ENCODE measurements at regions not wholly inside any gene's neighbourhood (a gene's known extent, or its start where the extent isn't known, plus 50 kb on each side); places are given as distances from the start of the nearest gene placed in this dataset.

DNA sequence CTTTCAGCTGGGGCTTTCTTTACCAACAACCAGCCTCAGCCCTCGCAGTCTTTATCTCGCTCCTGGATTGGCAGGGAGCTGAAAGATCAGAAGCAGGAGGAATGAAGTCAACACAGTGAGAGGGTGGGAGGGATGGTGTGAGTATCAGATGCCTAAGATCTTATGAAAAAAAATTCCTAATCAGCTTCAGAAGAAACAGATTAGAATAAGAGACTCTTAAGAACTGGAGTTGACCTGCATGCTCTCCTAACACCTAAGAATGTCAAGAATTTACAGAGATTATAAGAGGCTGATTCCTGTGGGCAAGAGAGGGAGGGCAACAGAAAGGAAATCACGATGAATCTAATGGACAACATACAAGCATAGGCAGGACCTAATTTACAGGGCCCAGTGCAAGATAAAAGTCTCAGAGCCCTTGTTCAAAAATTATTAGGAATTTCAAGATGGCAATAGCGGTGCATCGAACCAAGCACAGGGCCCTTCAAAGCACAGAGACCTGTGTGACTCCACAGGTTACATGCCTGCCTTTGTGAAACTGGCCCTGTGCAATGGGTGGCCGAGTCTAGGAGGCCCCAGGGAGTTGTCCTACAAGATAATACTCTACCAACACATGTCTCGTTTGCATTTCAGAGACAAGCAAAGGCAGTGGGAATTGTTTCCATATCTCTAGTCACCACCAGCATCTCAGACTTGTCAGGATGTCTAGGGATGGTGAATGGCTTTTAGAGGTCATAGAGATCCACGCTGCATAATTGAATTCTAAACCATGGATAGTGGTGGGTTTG lies 65.3 kb upstream of the PPP2R5A start:
- intact Hi-C loops (cut with DNase I), result no loop called here
- no peak for DNase-seq

DNA sequence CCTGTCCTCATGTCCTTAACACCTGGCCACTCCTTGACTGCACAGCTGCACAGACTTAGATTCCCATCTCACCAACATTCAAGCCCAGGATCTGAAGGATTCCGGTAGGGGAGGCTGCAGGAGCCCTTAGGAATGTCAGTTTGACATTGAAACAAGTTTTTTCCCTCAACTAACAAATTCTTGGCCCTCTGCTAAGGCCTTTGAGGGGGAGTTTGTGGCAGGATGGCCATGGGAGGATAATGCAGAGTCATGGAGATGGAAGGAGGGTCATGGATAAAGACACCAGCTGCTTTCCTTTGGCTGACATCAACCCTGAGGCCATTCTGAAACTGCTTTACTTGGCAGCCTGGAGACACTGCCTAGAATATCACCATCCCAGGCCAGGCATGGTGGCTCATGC lies 63.4 kb upstream of the PPP2R5A start:
- intact Hi-C loops (cut with DNase I), result no loop called here
- no peak for DNase-seq

DNA sequence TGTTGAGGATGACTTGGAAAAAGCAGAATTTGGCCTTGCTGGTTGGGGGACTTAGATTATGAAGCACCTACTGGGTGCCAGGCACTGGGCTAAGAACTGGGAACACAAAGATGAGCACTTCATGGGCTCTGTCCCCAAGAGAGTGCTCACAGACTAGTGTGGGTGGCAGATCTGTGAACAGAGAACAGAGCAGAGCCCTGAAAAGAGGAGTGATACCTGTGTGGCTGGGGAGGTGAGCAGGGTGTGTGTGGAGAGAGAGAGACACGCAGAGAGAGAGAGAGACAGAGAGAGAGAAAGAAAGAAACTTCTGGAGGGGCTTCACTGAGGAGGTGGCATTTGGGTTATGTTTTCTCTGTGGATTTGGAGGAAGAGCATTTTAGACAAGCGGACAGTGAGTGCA lies 61.1 kb upstream of the PPP2R5A start:
- intact Hi-C loops (cut with DNase I), result no loop called here
- no peak for DNase-seq

DNA sequence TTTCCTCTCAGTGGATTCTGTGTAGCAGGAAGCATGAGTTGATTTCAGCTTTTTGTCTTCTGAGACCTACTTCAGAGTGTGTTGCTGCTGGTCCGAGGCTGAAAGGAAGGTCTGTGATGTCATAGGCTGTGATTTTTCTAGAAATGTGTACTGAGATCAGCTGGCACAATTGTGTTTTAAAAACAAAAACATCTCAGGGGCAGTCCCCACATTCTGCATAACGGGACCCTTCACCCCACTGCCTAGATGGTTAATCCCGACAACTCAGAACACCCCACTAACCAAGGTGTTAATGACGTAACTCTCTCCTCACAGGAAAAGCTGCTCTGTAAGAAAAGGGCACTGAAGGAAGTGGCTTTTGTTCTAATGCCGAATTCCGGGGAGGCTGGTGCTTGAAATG lies 59.8 kb upstream of the PPP2R5A start:
- DNase-seq, result no peak
- intact Hi-C loops (cut with DNase I), result no loop called here

DNA sequence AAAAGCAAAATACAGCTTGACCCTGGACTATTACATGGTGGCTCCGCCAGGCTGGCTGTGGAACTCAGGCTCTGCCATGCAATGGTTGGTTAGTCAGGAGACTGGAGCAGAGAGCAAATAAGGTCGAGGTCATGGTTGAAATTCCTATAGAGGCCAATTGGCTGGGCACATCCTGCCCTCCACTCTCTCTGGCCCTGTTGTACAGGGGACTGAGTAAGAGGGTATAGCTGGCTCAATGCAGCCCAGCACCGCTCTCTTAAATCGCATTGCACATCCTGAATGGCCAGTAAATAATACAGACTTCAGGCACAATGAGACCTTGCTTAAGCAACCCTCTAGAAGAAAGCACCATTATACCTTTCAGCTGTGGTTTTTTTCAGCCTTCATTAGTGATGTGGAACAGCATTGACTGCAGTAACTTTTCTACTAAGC lies 59.3 kb upstream of the PPP2R5A start:
- intact Hi-C loops (cut with DNase I), result no loop called here

DNA sequence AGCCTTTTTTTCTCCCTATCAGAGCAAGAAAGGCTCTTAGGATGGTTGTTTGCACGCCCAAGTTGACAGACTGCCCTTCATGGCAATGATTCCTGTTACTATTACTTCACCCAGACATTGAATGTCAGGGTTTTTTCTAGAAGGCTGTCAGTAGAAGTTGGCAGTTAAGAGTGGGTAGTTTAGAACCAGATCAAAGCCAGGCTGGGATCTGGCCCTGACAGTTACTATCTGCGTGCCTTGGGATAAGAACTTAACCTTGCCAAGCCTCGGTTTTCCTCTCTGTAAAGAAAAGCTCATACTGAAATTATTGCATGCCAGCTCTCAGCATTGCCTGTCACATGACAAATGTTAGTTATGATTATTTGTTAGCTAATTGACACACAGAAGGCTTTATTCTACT lies 58.7 kb upstream of the PPP2R5A start:
- DNase-seq, result no peak
- intact Hi-C loops (cut with DNase I), result no loop called here

More for the DNA sequence above, 59.3 kb upstream of the PPP2R5A start:
- DNase-seq, result no peak

DNA sequence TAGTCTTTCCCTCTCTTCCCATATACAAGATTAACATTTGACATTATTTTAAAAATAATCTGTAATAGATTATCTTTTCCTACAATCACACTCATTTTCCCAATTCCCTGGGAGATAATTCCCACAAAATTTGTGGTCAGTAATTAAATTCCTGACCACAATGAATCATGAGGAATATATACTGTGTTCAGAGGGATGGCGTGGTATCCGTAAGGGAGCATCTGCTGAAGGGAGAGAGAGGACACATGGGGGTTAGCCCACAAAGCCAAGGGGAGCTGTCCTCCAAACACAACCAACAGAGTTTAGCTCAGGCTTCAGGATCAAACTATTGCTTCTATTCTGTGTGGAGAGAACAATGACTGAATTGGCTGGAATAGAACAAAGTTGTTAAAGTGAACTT lies 57.1 kb upstream of the PPP2R5A start:
- intact Hi-C loops (cut with DNase I), result no loop called here
- DNase-seq, result no peak

DNA sequence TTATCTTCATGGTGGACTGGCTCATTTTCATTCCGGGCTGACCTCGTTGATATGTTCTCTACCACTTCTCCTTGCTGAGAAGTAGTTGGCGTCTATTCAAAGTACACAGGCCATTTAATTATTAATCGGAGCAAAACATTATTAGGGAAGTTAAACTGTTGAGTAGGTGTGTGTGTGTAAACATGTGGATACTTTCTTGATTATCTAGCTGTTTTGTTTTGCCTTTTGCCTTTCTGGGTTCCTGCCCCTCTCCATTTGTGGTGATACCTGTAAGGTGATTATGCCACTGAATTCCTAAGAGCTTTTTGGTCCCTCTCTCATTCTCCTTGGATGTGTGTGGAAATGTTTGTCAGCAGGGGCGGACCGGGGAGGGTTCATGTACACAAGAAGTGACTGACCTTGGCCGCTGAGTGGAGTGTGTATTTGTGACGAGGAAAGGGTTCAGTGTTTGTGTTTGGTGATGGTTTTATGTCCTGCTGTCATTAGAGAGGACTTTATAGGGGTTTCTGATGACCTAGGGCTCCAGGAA lies 56.6 kb upstream of the PPP2R5A start:
- no peak for DNase-seq
- intact Hi-C loops (cut with DNase I), result no loop called here

DNA sequence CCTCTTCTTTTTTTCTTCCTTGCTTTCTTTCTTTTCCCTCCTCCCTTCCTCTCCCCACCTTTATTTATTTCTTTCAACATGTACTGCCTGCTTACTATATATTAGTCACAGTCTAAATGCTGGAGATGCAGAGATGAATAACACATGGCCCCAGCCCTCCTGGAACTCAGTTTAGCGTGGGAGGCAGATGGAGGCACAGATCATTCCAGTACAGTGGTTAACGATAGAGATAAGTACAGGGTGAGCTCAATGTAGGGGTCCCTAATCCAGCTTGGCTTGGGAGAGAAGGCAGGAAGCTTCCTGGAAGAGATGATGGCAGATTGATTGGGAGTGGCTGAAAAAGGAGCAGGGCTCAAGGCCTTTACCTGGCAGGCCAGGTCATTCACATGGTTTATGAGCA lies 55.6 kb upstream of the PPP2R5A start:
- DNase-seq, result no peak
- intact Hi-C loops (cut with DNase I), result no loop called here

DNA sequence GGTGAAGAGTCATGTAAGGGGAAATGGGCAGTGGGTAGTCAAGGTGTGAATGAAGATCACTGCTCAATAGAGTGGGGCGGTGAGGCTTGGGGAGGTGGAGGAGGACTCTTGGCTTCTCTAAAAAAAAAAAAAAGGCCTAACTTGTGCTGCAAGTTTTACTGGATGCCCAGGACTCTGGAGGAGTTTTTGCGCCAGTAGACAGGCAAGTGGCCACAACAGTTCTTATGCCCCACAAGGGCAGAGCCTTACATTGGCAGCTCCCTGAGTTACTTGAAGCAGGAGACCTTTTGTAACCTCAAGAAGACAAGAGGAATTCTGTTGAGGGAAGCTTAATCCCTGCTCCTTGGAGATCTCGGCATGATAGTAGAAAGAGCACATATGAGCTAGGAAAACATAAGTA lies 54.9 kb upstream of the PPP2R5A start:
- DNase-seq, result no peak
- intact Hi-C loops (cut with DNase I), result no loop called here

DNA sequence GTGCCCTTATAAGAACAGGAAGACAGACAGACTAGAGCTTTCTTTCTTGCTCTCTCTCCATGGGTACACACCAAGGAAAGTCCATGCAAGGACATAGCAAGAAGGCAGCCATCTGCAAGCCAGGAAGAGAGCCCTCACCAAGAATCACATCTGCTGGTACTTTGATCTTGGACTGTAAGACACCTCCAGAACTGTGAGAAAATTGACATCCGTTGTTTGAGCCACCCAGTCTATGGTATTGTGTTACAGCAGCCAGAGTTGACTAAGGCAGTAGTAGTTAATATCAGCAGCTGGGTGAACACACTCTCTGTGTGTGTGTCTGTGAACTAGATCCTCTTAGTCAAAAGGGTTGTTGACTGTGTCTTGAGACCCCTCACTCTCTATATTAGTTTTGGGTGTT lies 53.8 kb upstream of the PPP2R5A start:
- intact Hi-C loops (cut with DNase I), result no loop called here
- no peak for DNase-seq

DNA sequence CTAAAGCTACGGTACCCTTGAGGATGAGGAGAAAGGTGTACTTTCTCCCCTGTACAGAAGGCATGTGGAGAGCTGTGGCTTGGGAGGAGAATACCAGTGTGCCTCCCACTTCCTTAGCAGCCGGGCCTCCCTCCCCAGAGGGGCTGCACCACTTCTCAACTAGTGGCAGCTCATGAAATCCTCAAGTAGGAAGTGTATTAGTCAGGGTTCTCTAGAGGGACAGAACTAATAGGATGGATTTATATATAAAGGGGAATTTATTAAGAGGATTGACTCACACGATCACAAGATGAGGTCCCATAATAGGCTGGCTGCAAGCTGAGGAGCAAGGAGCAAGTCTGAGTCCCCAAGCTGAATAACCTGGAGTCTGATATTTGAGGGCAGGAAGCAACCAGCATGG lies 53.1 kb upstream of the PPP2R5A start:
- no peak for DNase-seq
- intact Hi-C loops (cut with DNase I), result no loop called here

DNA sequence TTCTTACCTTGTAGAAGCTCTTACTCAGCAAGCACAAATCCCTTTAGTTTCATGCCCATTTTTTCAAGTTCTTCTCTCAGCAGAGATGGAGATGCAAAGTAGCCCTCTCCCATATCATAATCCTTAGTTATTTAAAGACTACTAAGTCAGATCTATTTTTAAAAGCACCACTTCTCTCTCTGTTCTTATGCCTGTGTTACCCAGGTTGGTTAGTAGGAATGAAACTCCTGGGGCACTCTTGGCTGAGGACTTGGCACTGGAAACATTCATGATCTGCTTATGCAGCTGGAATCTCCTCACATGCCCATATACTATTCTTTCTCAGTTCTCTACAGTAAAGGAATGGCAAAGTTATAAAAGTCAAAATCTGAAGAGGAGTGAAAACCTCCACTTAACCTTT lies 51.9 kb upstream of the PPP2R5A start:
- intact Hi-C loops (cut with DNase I), result no loop called here
- DNase-seq, result no peak

DNA sequence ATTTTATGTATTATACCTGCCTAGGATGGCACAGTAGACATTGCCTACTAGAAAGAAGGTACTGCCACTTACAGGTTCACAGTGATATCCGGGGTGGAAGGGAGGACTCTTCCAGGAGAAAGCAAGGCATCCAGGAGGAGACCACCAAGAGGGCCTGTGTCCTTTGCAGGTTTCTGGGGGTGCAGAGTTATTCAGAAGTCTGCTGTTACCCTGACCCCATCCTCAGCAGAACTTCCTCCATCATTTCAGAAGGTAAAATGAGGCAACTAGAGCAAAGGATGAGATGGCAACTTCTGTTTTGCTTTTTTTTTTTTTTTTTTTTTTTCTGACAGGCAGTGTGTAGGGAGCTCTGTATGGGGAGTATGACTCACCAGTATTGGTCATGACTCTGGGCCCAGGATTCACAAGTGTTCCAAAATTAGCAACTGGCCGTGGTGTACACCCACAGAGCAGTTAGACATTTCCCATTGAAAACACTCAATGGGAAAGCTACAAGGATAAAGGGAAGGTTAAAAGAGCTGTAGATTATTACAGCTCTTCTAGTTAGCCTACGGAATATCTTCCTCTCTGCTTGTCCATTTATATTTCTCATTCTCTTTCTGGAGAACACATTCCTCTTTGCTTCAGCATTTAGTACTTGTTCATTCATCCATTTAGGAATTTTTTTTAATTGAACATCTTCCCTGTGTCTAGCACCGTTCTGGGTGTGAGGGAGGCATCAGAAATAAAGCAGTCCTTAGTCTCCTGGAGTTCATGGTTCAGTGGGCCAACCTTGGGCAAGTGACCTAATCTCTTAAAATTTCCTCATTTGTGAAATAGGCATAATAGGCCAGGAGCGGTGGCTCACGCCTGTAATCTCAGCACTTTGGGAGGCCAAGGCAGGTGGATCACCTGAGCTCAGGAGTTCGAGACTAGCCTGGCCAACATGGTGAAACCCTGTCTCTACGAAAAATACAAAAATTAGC lies 50.5 kb upstream of the PPP2R5A start:
- intact Hi-C loops (cut with DNase I), result no loop called here
- peak in 6 of 10 donors; percentile 21 to 84 (median 38) for DNase-seq

Data from posterior cingulate gyrus (tissue), 11 donors.